Hepatocyte (in vitro differentiated cells): ENCODE measurements at regions not wholly inside any gene's neighbourhood (a gene's known extent, or its start where the extent isn't known, plus 50 kb on each side); places are given as distances from the start of the nearest gene placed in this dataset.

Experiments used
- DNase-seq: peaks from one replicate; pipeline ENCODE4 v3.0.0-alpha.2; 2016; ENCODE audit warnings: low spot score
- H2AFZ ChIP-seq: fragments of 200-600 bp; sonication (generic); 2 replicates; pipeline ENCODE4 v1.6.0; 2016; ENCODE audit warnings: antibody characterized with exemption, mild to moderate bottlenecking
- H3K27ac ChIP-seq: fragments of 200-600 bp; sonication (generic); 2 replicates; pipeline ENCODE4 v1.5.1; 2016; ENCODE audit warnings: mild to moderate bottlenecking
- H3K27me3 ChIP-seq: fragments of 200-600 bp; sonication (generic); 2 replicates; pipeline ENCODE4 v1.6.1; 2016
- H3K36me3 ChIP-seq: fragments of 200-600 bp; sonication (generic); replicated peaks from 2 replicates; pipeline ENCODE4 v1.5.1; 2016; ENCODE audit warnings: low read depth; ENCODE audit not compliant: insufficient read depth
- H3K4me1 ChIP-seq: fragments of 200-600 bp; sonication (generic); 2 replicates; pipeline ENCODE4 v1.5.1; 2016; ENCODE audit warnings: mild to moderate bottlenecking, moderate library complexity; ENCODE audit not compliant: insufficient read depth
- H3K4me2 ChIP-seq: fragments of 200-600 bp; sonication (generic); 2 replicates; pipeline ENCODE4 v1.6.0; 2016
- H3K4me3 ChIP-seq: fragments of 200-600 bp; sonication (generic); 2 replicates; pipeline ENCODE4 v1.5.1; 2016; ENCODE audit warnings: mild to moderate bottlenecking
- H3K79me2 ChIP-seq: fragments of 200-600 bp; sonication (generic); 2 replicates; pipeline ENCODE4 v1.6.0; 2017; ENCODE audit warnings: mild to moderate bottlenecking
- H3K9me2 ChIP-seq: fragments of 200-600 bp; sonication (generic); replicated peaks from 2 replicates; pipeline ENCODE4 v1.6.0; 2017; ENCODE audit warnings: mild to moderate bottlenecking; ENCODE audit not compliant: insufficient read depth
- H3K9me3 ChIP-seq: fragments of 200-600 bp; sonication (generic); 2 replicates; pipeline ENCODE4 v1.5.1; 2016; ENCODE audit warnings: low read depth, mild to moderate bottlenecking
- H4K20me1 ChIP-seq: fragments of 200-600 bp; sonication (generic); 2 replicates; pipeline ENCODE4 v1.6.0; 2016; ENCODE audit warnings: mild to moderate bottlenecking; ENCODE audit not compliant: insufficient read depth, poor library complexity, severe bottlenecking
- EZH2 ChIP-seq: fragments of 200-600 bp; sonication (generic); IDR thresholded peaks from 2 replicates; pipeline ENCODE4 v1.6.1; 2016; ENCODE audit warnings: antibody characterized with exemption, mild to moderate bottlenecking, borderline replicate concordance
- EZH2phosphoT487 ChIP-seq: fragments of 200-600 bp; sonication (generic); IDR thresholded peaks from one replicate; pipeline ENCODE4 v1.6.1; 2018; ENCODE audit warnings: antibody characterized with exemption, mild to moderate bottlenecking, low read depth, moderate library complexity; ENCODE audit not compliant: unreplicated experiment, severe bottlenecking
- WGBS: methylation state at CpG from one replicate; pipeline ENCODE4 v1.1.6; 2016; ENCODE audit warnings: low lambda C conversion rate; ENCODE audit errors: missing lambda C conversion rate; 5-methylcytosine and 5-hydroxymethylcytosine counted together
- TF ChIP-seq, protein P1 (sequence below): fragments of 200-600 bp; sonication (generic); IDR thresholded peaks from 2 replicates; pipeline ENCODE4 v1.5.1; 2016; ENCODE audit warnings: antibody characterized with exemption, mild to moderate bottlenecking; ENCODE audit not compliant: poor library complexity

DNA sequence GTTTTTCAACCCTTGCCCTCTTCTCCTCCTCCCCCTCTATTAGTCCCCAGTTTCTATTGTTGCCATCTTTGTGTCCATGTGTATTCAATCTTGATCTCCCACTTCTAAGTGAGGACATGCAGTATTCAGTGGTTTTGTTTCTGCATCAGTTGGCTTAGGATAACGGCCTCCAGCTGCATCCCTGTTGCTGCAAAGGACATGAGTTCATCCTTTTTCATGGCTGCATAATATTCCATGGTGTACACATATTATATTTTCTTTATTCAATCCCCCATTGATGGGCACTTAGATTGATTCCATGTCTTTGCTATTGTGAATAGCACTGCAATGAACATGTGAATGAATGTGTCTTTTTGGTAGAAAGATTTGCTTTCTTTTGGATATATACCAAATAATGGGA lies 190.4 kb upstream of the LYZL1 start:
- Histone ChIP-seq H3K27me3 (no peaks in the 10 kb centered on the region), H2AFZ (no peak overlapping the region), H3K4me1 (peaks cover 22% of the 10 kb centered on the region), H3K36me3 (no peaks in the 10 kb centered on the region), H3K4me3 (no peak overlapping the region), H4K20me1 (no peaks in the 10 kb centered on the region), H3K4me2 (no peak overlapping the region), H3K9me2 (no peaks in the 10 kb centered on the region), H3K27ac (no peak overlapping the region), H3K9me3 (no peaks in the 10 kb centered on the region), H3K79me2 (no peaks in the 10 kb centered on the region)
- 96% methylated on average over 1 of the region's 1 CpG for WGBS
- TF ChIP-seq EZH2phosphoT487 (no peak), EZH2 (no peak)
- TF ChIP-seq, protein P1, sequence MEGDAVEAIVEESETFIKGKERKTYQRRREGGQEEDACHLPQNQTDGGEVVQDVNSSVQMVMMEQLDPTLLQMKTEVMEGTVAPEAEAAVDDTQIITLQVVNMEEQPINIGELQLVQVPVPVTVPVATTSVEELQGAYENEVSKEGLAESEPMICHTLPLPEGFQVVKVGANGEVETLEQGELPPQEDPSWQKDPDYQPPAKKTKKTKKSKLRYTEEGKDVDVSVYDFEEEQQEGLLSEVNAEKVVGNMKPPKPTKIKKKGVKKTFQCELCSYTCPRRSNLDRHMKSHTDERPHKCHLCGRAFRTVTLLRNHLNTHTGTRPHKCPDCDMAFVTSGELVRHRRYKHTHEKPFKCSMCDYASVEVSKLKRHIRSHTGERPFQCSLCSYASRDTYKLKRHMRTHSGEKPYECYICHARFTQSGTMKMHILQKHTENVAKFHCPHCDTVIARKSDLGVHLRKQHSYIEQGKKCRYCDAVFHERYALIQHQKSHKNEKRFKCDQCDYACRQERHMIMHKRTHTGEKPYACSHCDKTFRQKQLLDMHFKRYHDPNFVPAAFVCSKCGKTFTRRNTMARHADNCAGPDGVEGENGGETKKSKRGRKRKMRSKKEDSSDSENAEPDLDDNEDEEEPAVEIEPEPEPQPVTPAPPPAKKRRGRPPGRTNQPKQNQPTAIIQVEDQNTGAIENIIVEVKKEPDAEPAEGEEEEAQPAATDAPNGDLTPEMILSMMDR, result no peak
- DNase-seq, result no peak

- H3K4me2 ChIP-seq, result no peak overlapping the region
- no peaks in the 10 kb centered on the region for H3K79me2 ChIP-seq
- TF ChIP-seq, protein P1, result no peak
- TF ChIP-seq EZH2 (no peak), EZH2phosphoT487 (no peak)
- H3K27ac ChIP-seq, result no peak overlapping the region
- no peak for DNase-seq
- no peaks in the 10 kb centered on the region for H3K9me2 ChIP-seq
- H3K27me3 ChIP-seq, result no peaks in the 10 kb centered on the region
- no peaks in the 10 kb centered on the region for H4K20me1 ChIP-seq
- H2AFZ ChIP-seq, result no peak overlapping the region
- no peaks in the 10 kb centered on the region for H3K9me3 ChIP-seq
- no peak overlapping the region for H3K4me3 ChIP-seq
- H3K4me1 ChIP-seq, result peaks cover 22% of the 10 kb centered on the region
- no peaks in the 10 kb centered on the region for H3K36me3 ChIP-seq
- WGBS, result 32% methylated on average over 2 of the region's 2 CpGs
Observed at GRCh38 chr10:29099001-29099400, 189.9 kb upstream of the LYZL1 start.

GRCh38 chr10:29099415-29099814 lies 189.5 kb upstream of the LYZL1 start:
- Histone ChIP-seq H3K79me2 (no peaks in the 10 kb centered on the region), H3K27me3 (no peaks in the 10 kb centered on the region), H3K4me1 (peaks cover 24% of the 10 kb centered on the region), H3K36me3 (no peaks in the 10 kb centered on the region), H3K9me2 (no peaks in the 10 kb centered on the region), H3K4me3 (no peak overlapping the region), H3K27ac (no peak overlapping the region), H3K4me2 (no peak overlapping the region), H4K20me1 (no peaks in the 10 kb centered on the region), H2AFZ (no peak overlapping the region), H3K9me3 (no peaks in the 10 kb centered on the region)
- TF ChIP-seq, protein P1, result no peak
- TF ChIP-seq EZH2, result no peak
- TF ChIP-seq EZH2phosphoT487, result no peak
- WGBS, result 70% methylated on average over 5 of the region's 5 CpGs
- no peak for DNase-seq

- peaks cover 34% of the 10 kb centered on the region for H3K4me1 ChIP-seq
- no peak overlapping the region for H2AFZ ChIP-seq
- no peaks in the 10 kb centered on the region for H3K79me2 ChIP-seq
- H4K20me1 ChIP-seq, result no peaks in the 10 kb centered on the region
- DNase-seq, result no peak
- no peak overlapping the region for H3K4me2 ChIP-seq
- H3K4me3 ChIP-seq, result no peak overlapping the region
- H3K27ac ChIP-seq, result no peak overlapping the region
- WGBS, result 59% methylated on average over 4 of the region's 4 CpGs
- H3K9me2 ChIP-seq, result no peaks in the 10 kb centered on the region
- no peaks in the 10 kb centered on the region for H3K36me3 ChIP-seq
- no peaks in the 10 kb centered on the region for H3K9me3 ChIP-seq
- TF ChIP-seq, protein P1, result no peak
- TF ChIP-seq EZH2phosphoT487 (no peak), EZH2 (no peak)
- no peaks in the 10 kb centered on the region for H3K27me3 ChIP-seq
Observed at GRCh38 chr10:29100505-29100904, 188.4 kb upstream of the LYZL1 start.
